Type B pancreatic cell (in vitro differentiated cells): ENCODE measurements at regions not wholly inside any gene's neighbourhood (a gene's known extent, or its start where the extent isn't known, plus 50 kb on each side); places are given as distances from the start of the nearest gene placed in this dataset.

ENCODE experiments used
- DNase-seq: peaks from one replicate; pipeline ENCODE4 v3.0.0; 2021; ENCODE audit warnings: mixed read lengths; ENCODE audit not compliant: unreplicated experiment; ENCODE audit errors: extremely low spot score
- H3K27ac Mint-ChIP-seq: 2 replicates; pipeline ENCODE4 v1.8.0; 2021; ENCODE audit warnings: mild to moderate bottlenecking, mixed read lengths
- H3K27me3 Mint-ChIP-seq: 2 replicates; pipeline ENCODE4 v1.8.0; 2021; ENCODE audit warnings: mixed read lengths
- H3K36me3 Mint-ChIP-seq: 2 replicates; pipeline ENCODE4 v1.8.0; 2021; ENCODE audit warnings: mixed read lengths
- H3K4me1 Mint-ChIP-seq: one replicate; pipeline ENCODE4 v1.8.0; 2021; ENCODE audit warnings: mixed read lengths; ENCODE audit not compliant: unreplicated experiment
- H3K4me3 Mint-ChIP-seq: 2 replicates; pipeline ENCODE4 v1.8.0; 2021; ENCODE audit warnings: mild to moderate bottlenecking, mixed read lengths
- H3K9me3 Mint-ChIP-seq: 2 replicates; pipeline ENCODE4 v1.8.0; 2021; ENCODE audit warnings: mixed read lengths
- CTCF ChIP-seq: fragments of 200-600 bp; sonication (generic); conservative IDR thresholded peaks from 2 replicates; pipeline ENCODE4 v1.5.0; 2021; ENCODE audit warnings: antibody characterized with exemption, mild to moderate bottlenecking

GRCh38 chr12:127723251-127723650 lies 543.7 kb upstream of the TMEM132C start:
- H3K4me1 Mint-ChIP-seq, result no peaks in the 10 kb centered on the region
- DNase-seq, result no peak
- peak overlapping the region; percentile 41 for H3K27ac Mint-ChIP-seq
- no peak overlapping the region for H3K4me3 Mint-ChIP-seq
- no peaks in the 10 kb centered on the region for H3K36me3 Mint-ChIP-seq
- peaks cover 3% of the 10 kb centered on the region for H3K27me3 Mint-ChIP-seq
- TF ChIP-seq CTCF, result no peak
- no peaks in the 10 kb centered on the region for H3K9me3 Mint-ChIP-seq

- no peak for DNase-seq
- no peaks in the 10 kb centered on the region for H3K4me1 Mint-ChIP-seq
- no peak overlapping the region for H3K27ac Mint-ChIP-seq
- no peaks in the 10 kb centered on the region for H3K9me3 Mint-ChIP-seq
- H3K36me3 Mint-ChIP-seq, result no peaks in the 10 kb centered on the region
- no peak overlapping the region for H3K4me3 Mint-ChIP-seq
- no peak for TF ChIP-seq CTCF
- H3K27me3 Mint-ChIP-seq, result peaks cover 3% of the 10 kb centered on the region
Observed at GRCh38 chr12:127726671-127727315, 540.2 kb upstream of the TMEM132C start.

GRCh38 chr12:127728285-127728684 lies 538.7 kb upstream of the TMEM132C start:
- Mint-ChIP-seq H3K4me3 (no peak overlapping the region), H3K9me3 (no peaks in the 10 kb centered on the region), H3K4me1 (no peaks in the 10 kb centered on the region), H3K27me3 (peaks cover 3% of the 10 kb centered on the region), H3K27ac (no peak overlapping the region), H3K36me3 (no peaks in the 10 kb centered on the region)
- TF ChIP-seq CTCF, result no peak
- DNase-seq, result no peak

- peaks cover 3% of the 10 kb centered on the region for H3K27me3 Mint-ChIP-seq
- H3K36me3 Mint-ChIP-seq, result no peaks in the 10 kb centered on the region
- no peak overlapping the region for H3K4me3 Mint-ChIP-seq
Observed at GRCh38 chr12:127728729-127729128, 538.2 kb upstream of the TMEM132C start.

GRCh38 chr12:127729381-127729780 lies 537.6 kb upstream of the TMEM132C start:
- H3K4me1 Mint-ChIP-seq, result no peaks in the 10 kb centered on the region
- H3K9me3 Mint-ChIP-seq, result no peaks in the 10 kb centered on the region
- no peak overlapping the region for H3K4me3 Mint-ChIP-seq
- no peak for DNase-seq
- no peak for TF ChIP-seq CTCF
- no peaks in the 10 kb centered on the region for H3K36me3 Mint-ChIP-seq
- H3K27me3 Mint-ChIP-seq, result peaks cover 3% of the 10 kb centered on the region
- no peak overlapping the region for H3K27ac Mint-ChIP-seq

More at GRCh38 chr12:127728729-127729128, 538.2 kb upstream of the TMEM132C start:
- DNase-seq, result no peak
- Mint-ChIP-seq H3K27ac (no peak overlapping the region), H3K4me1 (no peaks in the 10 kb centered on the region), H3K9me3 (no peaks in the 10 kb centered on the region)
- TF ChIP-seq CTCF, result no peak
